GM23338 (cell line): ENCODE measurements at regions not wholly inside any gene's neighbourhood (a gene's known extent, or its start where the extent isn't known, plus 50 kb on each side); places are given as distances from the start of the nearest gene placed in this dataset.

Experiments
- ATAC-seq: fragments of 200-7000 bp; cut with Tn5 transposase; 3 replicates; pipeline ENCODE4 v1.9.1; 2020
- DNase-seq: peaks from one replicate; pipeline ENCODE4 v3.0.0-alpha.2; 2015; ENCODE audit warnings: low spot score
- H2AFZ ChIP-seq: fragments of 200-600 bp; sonication (generic); 2 replicates; pipeline ENCODE4 v1.8.0; 2016; ENCODE audit warnings: antibody characterized with exemption, mild to moderate bottlenecking, moderate library complexity
- H3F3A ChIP-seq: fragments of 200-600 bp; sonication (generic); replicated peaks from 2 replicates; pipeline ENCODE4 v1.8.0; 2017; ENCODE audit warnings: antibody characterized with exemption, mixed run types, low read depth
- H3K27ac ChIP-seq: fragments of 200-600 bp; sonication (generic); 2 replicates; pipeline ENCODE4 v1.6.1; 2016; ENCODE audit warnings: low read depth
- H3K27me3 ChIP-seq: fragments of 200-600 bp; sonication (generic); 2 replicates; pipeline ENCODE4 v1.8.0; 2016; ENCODE audit warnings: mild to moderate bottlenecking, mixed run types, moderate library complexity; ENCODE audit not compliant: insufficient read depth
- H3K36me3 ChIP-seq: fragments of 200-600 bp; sonication (generic); 2 replicates; pipeline ENCODE4 v1.8.0; 2016; ENCODE audit warnings: mild to moderate bottlenecking; ENCODE audit not compliant: insufficient read depth
- H3K4me1 ChIP-seq: fragments of 200-600 bp; sonication (generic); 2 replicates; pipeline ENCODE4 v1.8.0; 2016; ENCODE audit warnings: mild to moderate bottlenecking, moderate library complexity; ENCODE audit not compliant: insufficient read depth
- H3K4me2 ChIP-seq: fragments of 200-600 bp; sonication (generic); 2 replicates; pipeline ENCODE4 v1.7.1; 2017; ENCODE audit warnings: mixed run types
- H3K4me3 ChIP-seq: fragments of 200-600 bp; sonication (generic); 2 replicates; pipeline ENCODE4 v1.6.1; 2016; ENCODE audit warnings: mixed run types
- H3K79me2 ChIP-seq: fragments of 200-600 bp; sonication (generic); replicated peaks from 2 replicates; pipeline ENCODE4 v1.8.0; 2017; ENCODE audit warnings: mild to moderate bottlenecking; ENCODE audit not compliant: insufficient read depth
- H3K9me2 ChIP-seq: fragments of 200-600 bp; sonication (generic); 2 replicates; pipeline ENCODE4 v1.8.0; 2017; ENCODE audit not compliant: insufficient read depth
- H4K20me1 ChIP-seq: fragments of 200-600 bp; sonication (generic); replicated peaks from 2 replicates; pipeline ENCODE4 v1.8.0; 2017; ENCODE audit warnings: mild to moderate bottlenecking; ENCODE audit not compliant: insufficient read depth
- H3K27ac Mint-ChIP-seq: 2 replicates; pipeline ENCODE4 v1.8.0; 2020; ENCODE audit warnings: inconsistent platforms, mild to moderate bottlenecking, moderate library complexity, mixed read lengths
- H3K27me3 Mint-ChIP-seq: 3 replicates; pipeline ENCODE4 v1.8.0; 2022; ENCODE audit warnings: low read depth, mild to moderate bottlenecking, moderate library complexity, mixed read lengths, inconsistent platforms; ENCODE audit not compliant: insufficient read depth, poor library complexity
- H3K36me3 Mint-ChIP-seq: 3 replicates; pipeline ENCODE4 v1.8.0; 2021; ENCODE audit warnings: low read depth, mild to moderate bottlenecking, inconsistent platforms, moderate library complexity, mixed read lengths
- H3K4me1 Mint-ChIP-seq: 3 replicates; pipeline ENCODE4 v1.8.0; 2020; ENCODE audit warnings: mild to moderate bottlenecking, inconsistent platforms, mixed read lengths
- H3K4me3 Mint-ChIP-seq: 3 replicates; pipeline ENCODE4 v1.8.0; 2021; ENCODE audit warnings: moderate library complexity, mild to moderate bottlenecking, inconsistent platforms, mixed read lengths
- H3K9me3 Mint-ChIP-seq: 3 replicates; pipeline ENCODE4 v1.8.0; 2020; ENCODE audit warnings: moderate library complexity, mild to moderate bottlenecking, inconsistent platforms, mixed read lengths
- CREB1 ChIP-seq: fragments of 250-450 bp; sonication (Bioruptor Pico); IDR thresholded peaks from 2 replicates; pipeline ENCODE4 v1.5.0; 2020; ENCODE audit warnings: low read depth, mild to moderate bottlenecking, moderate library complexity
- CTCF ChIP-seq, 2 experiments: fragments of 200-600 bp in 1 of 2; sonication (generic) in 1 of 2; conservative IDR thresholded peaks; 2 replicates each; pipeline versions ENCODE4 v1.5.1 to v1.6.1; 2016 to 2017; ENCODE audit warnings: antibody characterized with exemption in 2 of 2, low read depth in 2 of 2, mild to moderate bottlenecking in 2 of 2, moderate library complexity in 1 of 2
- ETS1 ChIP-seq: IDR thresholded peaks from 2 replicates; pipeline ENCODE4 v1.6.1; 2016; ENCODE audit warnings: antibody characterized with exemption
- EZH2phosphoT487 ChIP-seq: fragments of 200-600 bp; sonication (generic); IDR thresholded peaks from one replicate; pipeline ENCODE4 v1.8.1; 2018; ENCODE audit warnings: antibody characterized with exemption; ENCODE audit not compliant: unreplicated experiment
- JUNB ChIP-seq: IDR thresholded peaks from one replicate; pipeline ENCODE4 v1.6.1; 2016; ENCODE audit warnings: antibody characterized with exemption; ENCODE audit not compliant: unreplicated experiment
- POLR2AphosphoS5 ChIP-seq: IDR thresholded peaks from 2 replicates; pipeline ENCODE4 v1.6.1; 2016; ENCODE audit warnings: antibody characterized with exemption, low read depth
- REST ChIP-seq: IDR thresholded peaks from one replicate; pipeline ENCODE4 v1.6.1; 2018; ENCODE audit warnings: antibody characterized with exemption; ENCODE audit not compliant: unreplicated experiment
- STAT1 ChIP-seq: IDR thresholded peaks from one replicate; pipeline ENCODE4 v1.6.1; 2016; ENCODE audit warnings: antibody characterized with exemption; ENCODE audit not compliant: unreplicated experiment
- ZNF114 ChIP-seq: fragments of 250-450 bp; sonication (Bioruptor Pico); IDR thresholded peaks from 2 replicates; pipeline ENCODE4 v1.5.0; 2020; ENCODE audit warnings: mild to moderate bottlenecking, moderate library complexity

GRCh38 chr1:226491093-226491850 is 57.3 kb upstream of the STUM start:
- H4K20me1 ChIP-seq: no peaks in the 10 kb centered on the region
- no peaks in the 10 kb centered on the region for H3K9me2 ChIP-seq
- no peak overlapping the region for H3K4me3 Mint-ChIP-seq
- H2AFZ ChIP-seq: peak overlapping the region; percentile 91; the same call in 1 of the 2 replicates
- ATAC-seq: no peak
- H3K9me3 Mint-ChIP-seq: no peaks in the 10 kb centered on the region; the same call in 2 of the 3 replicates
- no peak overlapping the region for H3K27ac Mint-ChIP-seq
- H3K36me3 Mint-ChIP-seq: no peaks in the 10 kb centered on the region
- peaks cover 2% of the 10 kb centered on the region for H3K27me3 Mint-ChIP-seq
- TF ChIP-seq STAT1: no peak
- H3K79me2 ChIP-seq: no peaks in the 10 kb centered on the region
- no peak overlapping the region for H3K4me3 ChIP-seq
- H3K36me3 ChIP-seq: no peaks in the 10 kb centered on the region
- H3F3A ChIP-seq: no peaks in the 10 kb centered on the region
- no peaks in the 10 kb centered on the region for H3K27me3 ChIP-seq
- DNase-seq: no peak
- H3K27ac ChIP-seq: no peak overlapping the region
- peaks cover 25% of the 10 kb centered on the region for H3K4me1 ChIP-seq
- H3K4me1 Mint-ChIP-seq: peaks cover 25% of the 10 kb centered on the region
- peak overlapping the region; percentile 52; the same call in 1 of the 2 replicates for H3K4me2 ChIP-seq

GRCh38 chr1:226492426-226493137 is 56.0 kb upstream of the STUM start:
- no peaks in the 10 kb centered on the region for H3K79me2 ChIP-seq
- H3K27ac ChIP-seq: no peak overlapping the region
- ATAC-seq: no peak
- Mint-ChIP-seq H3K36me3 (no peaks in the 10 kb centered on the region), H3K9me3 (no peaks in the 10 kb centered on the region; the same call in 2 of the 3 replicates), H3K27me3 (peaks cover 5% of the 10 kb centered on the region), H3K27ac (no peak overlapping the region), H3K4me3 (no peak overlapping the region), H3K4me1 (peaks cover 34% of the 10 kb centered on the region)
- no peaks in the 10 kb centered on the region for H3K9me2 ChIP-seq
- no peaks in the 10 kb centered on the region for H4K20me1 ChIP-seq
- DNase-seq: no peak
- no peaks in the 10 kb centered on the region for H3K27me3 ChIP-seq
- H3K4me1 ChIP-seq: peaks cover 33% of the 10 kb centered on the region
- H3K36me3 ChIP-seq: no peaks in the 10 kb centered on the region
- H3K4me3 ChIP-seq: no peak overlapping the region
- H3F3A ChIP-seq: no peaks in the 10 kb centered on the region
- no peak overlapping the region for H2AFZ ChIP-seq
- H3K4me2 ChIP-seq: no peak overlapping the region
- TF ChIP-seq POLR2AphosphoS5 (no peak), CTCF (conservative IDR thresholded peaks at IDR 0.05; ENCODE audit: low read depth in 2 of 2) (no peak), EZH2phosphoT487 (no peak), ZNF114 (CRISPR knock-in tag) (no peak), STAT1 (no peak), JUNB (no peak), ETS1 (no peak), REST (no peak), CREB1 (no peak)
